ENCODE measurements at regions not wholly inside any gene's neighbourhood (a gene's known extent, or its start where the extent isn't known, plus 50 kb on each side); places are given as distances from the start of the nearest gene placed in this dataset.

GRCh38 chr14:39733741-39734140 is 301.5 kb upstream of the FBXO33 start:
- TF ChIP-seq POLR2AphosphoS5 (IDR thresholded peaks at IDR 0.05; ENCODE audit: borderline replicate concordance, low read depth, low read length) (no peak), EZH2 (IDR thresholded peaks at IDR 0.05) (no peak)
